ENCODE measurements at regions not wholly inside any gene's neighbourhood (a gene's known extent, or its start where the extent isn't known, plus 50 kb on each side); places are given as distances from the start of the nearest gene placed in this dataset.

DNA sequence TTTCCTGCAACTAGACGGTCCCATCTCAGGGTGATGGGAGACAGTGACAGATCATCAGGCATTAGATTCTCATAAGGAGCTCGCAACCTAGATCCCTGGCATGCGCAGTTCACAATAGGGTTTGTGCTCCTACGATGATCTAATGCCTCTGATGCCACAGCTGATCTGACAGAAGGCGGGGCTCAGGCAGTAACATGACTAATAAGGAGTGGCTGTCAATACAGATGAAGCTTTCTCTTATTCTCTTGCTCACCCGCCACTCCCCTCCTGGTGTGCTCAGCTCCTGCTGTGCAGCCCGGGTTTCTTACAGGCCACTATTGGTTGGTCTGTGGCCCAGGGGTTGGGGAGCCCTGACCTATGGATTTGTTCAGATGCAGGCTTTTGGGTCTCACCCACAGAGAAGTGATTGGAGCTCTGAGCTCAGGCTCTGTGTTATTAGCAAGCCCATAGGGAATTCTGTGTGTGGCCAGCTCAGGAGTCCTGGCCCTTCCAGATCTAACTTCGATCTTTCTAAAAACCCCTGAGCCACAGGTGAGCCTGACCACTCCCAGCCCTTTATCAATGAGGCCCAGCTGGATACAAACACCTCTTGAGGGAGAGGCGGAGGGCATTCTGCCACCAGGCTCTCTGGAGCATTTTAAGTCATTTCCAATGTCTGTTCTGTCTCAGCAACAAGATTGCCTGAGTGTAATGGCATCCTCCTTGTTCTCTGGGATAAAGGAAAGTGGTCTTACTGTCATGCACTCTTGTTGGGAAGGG, 351.8 kb downstream of the BUD13 start:
- no peak for TF ChIP-seq CTCF (IDR thresholded peaks at IDR 0.05)
- TF ChIP-seq POLR2A (IDR thresholded peaks at IDR 0.05): no peak

All from esophagus squamous epithelium (tissue), 4 donors.